GM23338 (cell line): ENCODE measurements at regions not wholly inside any gene's neighbourhood (a gene's known extent, or its start where the extent isn't known, plus 50 kb on each side); places are given as distances from the start of the nearest gene placed in this dataset.

Source experiments
- ATAC-seq: fragments of 200-7000 bp; cut with Tn5 transposase; 3 replicates; pipeline ENCODE4 v1.9.1; 2020
- DNase-seq: peaks from one replicate; pipeline ENCODE4 v3.0.0-alpha.2; 2015; ENCODE audit warnings: low spot score
- H2AFZ ChIP-seq: fragments of 200-600 bp; sonication (generic); 2 replicates; pipeline ENCODE4 v1.8.0; 2016; ENCODE audit warnings: antibody characterized with exemption, mild to moderate bottlenecking, moderate library complexity
- H3F3A ChIP-seq: fragments of 200-600 bp; sonication (generic); replicated peaks from 2 replicates; pipeline ENCODE4 v1.8.0; 2017; ENCODE audit warnings: antibody characterized with exemption, mixed run types, low read depth
- H3K27ac ChIP-seq: fragments of 200-600 bp; sonication (generic); 2 replicates; pipeline ENCODE4 v1.6.1; 2016; ENCODE audit warnings: low read depth
- H3K27me3 ChIP-seq: fragments of 200-600 bp; sonication (generic); 2 replicates; pipeline ENCODE4 v1.8.0; 2016; ENCODE audit warnings: mild to moderate bottlenecking, mixed run types, moderate library complexity; ENCODE audit not compliant: insufficient read depth
- H3K36me3 ChIP-seq: fragments of 200-600 bp; sonication (generic); 2 replicates; pipeline ENCODE4 v1.8.0; 2016; ENCODE audit warnings: mild to moderate bottlenecking; ENCODE audit not compliant: insufficient read depth
- H3K4me1 ChIP-seq: fragments of 200-600 bp; sonication (generic); 2 replicates; pipeline ENCODE4 v1.8.0; 2016; ENCODE audit warnings: mild to moderate bottlenecking, moderate library complexity; ENCODE audit not compliant: insufficient read depth
- H3K4me2 ChIP-seq: fragments of 200-600 bp; sonication (generic); 2 replicates; pipeline ENCODE4 v1.7.1; 2017; ENCODE audit warnings: mixed run types
- H3K4me3 ChIP-seq: fragments of 200-600 bp; sonication (generic); 2 replicates; pipeline ENCODE4 v1.6.1; 2016; ENCODE audit warnings: mixed run types
- H3K79me2 ChIP-seq: fragments of 200-600 bp; sonication (generic); replicated peaks from 2 replicates; pipeline ENCODE4 v1.8.0; 2017; ENCODE audit warnings: mild to moderate bottlenecking; ENCODE audit not compliant: insufficient read depth
- H3K9me2 ChIP-seq: fragments of 200-600 bp; sonication (generic); 2 replicates; pipeline ENCODE4 v1.8.0; 2017; ENCODE audit not compliant: insufficient read depth
- H4K20me1 ChIP-seq: fragments of 200-600 bp; sonication (generic); replicated peaks from 2 replicates; pipeline ENCODE4 v1.8.0; 2017; ENCODE audit warnings: mild to moderate bottlenecking; ENCODE audit not compliant: insufficient read depth
- H3K27ac Mint-ChIP-seq: 2 replicates; pipeline ENCODE4 v1.8.0; 2020; ENCODE audit warnings: inconsistent platforms, mild to moderate bottlenecking, moderate library complexity, mixed read lengths
- H3K27me3 Mint-ChIP-seq: 3 replicates; pipeline ENCODE4 v1.8.0; 2022; ENCODE audit warnings: low read depth, mild to moderate bottlenecking, moderate library complexity, mixed read lengths, inconsistent platforms; ENCODE audit not compliant: insufficient read depth, poor library complexity
- H3K36me3 Mint-ChIP-seq: 3 replicates; pipeline ENCODE4 v1.8.0; 2021; ENCODE audit warnings: low read depth, mild to moderate bottlenecking, inconsistent platforms, moderate library complexity, mixed read lengths
- H3K4me1 Mint-ChIP-seq: 3 replicates; pipeline ENCODE4 v1.8.0; 2020; ENCODE audit warnings: mild to moderate bottlenecking, inconsistent platforms, mixed read lengths
- H3K4me3 Mint-ChIP-seq: 3 replicates; pipeline ENCODE4 v1.8.0; 2021; ENCODE audit warnings: moderate library complexity, mild to moderate bottlenecking, inconsistent platforms, mixed read lengths
- H3K9me3 Mint-ChIP-seq: 3 replicates; pipeline ENCODE4 v1.8.0; 2020; ENCODE audit warnings: moderate library complexity, mild to moderate bottlenecking, inconsistent platforms, mixed read lengths
- EZH2 ChIP-seq: fragments of 200-600 bp; sonication (generic); IDR thresholded peaks from one replicate; pipeline ENCODE4 v1.8.0; 2017; ENCODE audit warnings: antibody characterized with exemption, mild to moderate bottlenecking, low read depth; ENCODE audit not compliant: unreplicated experiment
- EZH2phosphoT487 ChIP-seq: fragments of 200-600 bp; sonication (generic); IDR thresholded peaks from one replicate; pipeline ENCODE4 v1.8.1; 2018; ENCODE audit warnings: antibody characterized with exemption; ENCODE audit not compliant: unreplicated experiment
- JUNB ChIP-seq: IDR thresholded peaks from one replicate; pipeline ENCODE4 v1.6.1; 2016; ENCODE audit warnings: antibody characterized with exemption; ENCODE audit not compliant: unreplicated experiment
- NANOG ChIP-seq: IDR thresholded peaks from 2 replicates; pipeline ENCODE4 v1.6.1; 2016; ENCODE audit warnings: antibody characterized with exemption, borderline replicate concordance
- POLR2AphosphoS5 ChIP-seq: IDR thresholded peaks from 2 replicates; pipeline ENCODE4 v1.6.1; 2016; ENCODE audit warnings: antibody characterized with exemption, low read depth
- REST ChIP-seq: IDR thresholded peaks from one replicate; pipeline ENCODE4 v1.6.1; 2018; ENCODE audit warnings: antibody characterized with exemption; ENCODE audit not compliant: unreplicated experiment
- STAT1 ChIP-seq: IDR thresholded peaks from one replicate; pipeline ENCODE4 v1.6.1; 2016; ENCODE audit warnings: antibody characterized with exemption; ENCODE audit not compliant: unreplicated experiment
- ZNF114 ChIP-seq: fragments of 250-450 bp; sonication (Bioruptor Pico); IDR thresholded peaks from 2 replicates; pipeline ENCODE4 v1.5.0; 2020; ENCODE audit warnings: mild to moderate bottlenecking, moderate library complexity
- ZNF331 ChIP-seq: fragments of 250-450 bp; sonication (Bioruptor Pico); IDR thresholded peaks from 2 replicates; pipeline ENCODE4 v1.5.0; 2020; ENCODE audit warnings: low read depth, mild to moderate bottlenecking, moderate library complexity
- TF ChIP-seq, protein P1 (sequence below): IDR thresholded peaks from 2 replicates; pipeline ENCODE4 v1.6.1; 2016; ENCODE audit warnings: antibody characterized with exemption
- TF ChIP-seq, protein P2 (sequence below), 2 experiments: fragments of 200-600 bp in 1 of 2; sonication (generic) in 1 of 2; conservative IDR thresholded peaks; 2 replicates each; pipeline versions ENCODE4 v1.5.1 to v1.6.1; 2016 to 2017; ENCODE audit warnings: antibody characterized with exemption in 2 of 2, low read depth in 2 of 2, mild to moderate bottlenecking in 2 of 2, moderate library complexity in 1 of 2

DNA sequence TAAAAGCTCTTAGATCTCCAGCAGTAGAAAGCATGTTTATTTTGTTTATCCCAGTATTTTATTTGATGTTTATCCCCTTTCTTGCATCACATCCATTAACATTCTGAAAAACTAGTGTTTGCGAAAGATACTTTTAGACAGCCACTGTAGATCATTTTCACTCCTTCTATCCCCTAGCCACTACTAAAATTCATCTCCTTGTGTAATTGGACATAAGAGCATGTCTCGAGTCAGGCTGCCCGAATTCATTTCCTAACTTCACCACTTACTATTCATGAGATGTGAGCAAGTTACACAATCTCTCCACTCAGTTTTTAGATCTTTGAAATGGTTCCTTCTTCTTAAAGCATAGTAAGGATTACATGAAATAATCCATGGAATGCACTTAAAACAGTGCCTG is 514.0 kb downstream of the KLF5 start:
- Histone ChIP-seq H3K27ac (no peak overlapping the region), H3K36me3 (no peaks in the 10 kb centered on the region), H4K20me1 (no peaks in the 10 kb centered on the region), H3K9me2 (peaks cover 5% of the 10 kb centered on the region; the same call in 1 of the 2 replicates), H3K4me1 (no peaks in the 10 kb centered on the region), H3K27me3 (no peaks in the 10 kb centered on the region), H3F3A (no peaks in the 10 kb centered on the region), H3K4me2 (no peak overlapping the region), H2AFZ (no peak overlapping the region), H3K79me2 (no peaks in the 10 kb centered on the region), H3K4me3 (no peak overlapping the region)
- Mint-ChIP-seq H3K27me3 (no peaks in the 10 kb centered on the region), H3K4me3 (no peak overlapping the region), H3K27ac (no peak overlapping the region), H3K9me3 (peaks cover 16% of the 10 kb centered on the region; the same call in 2 of the 3 replicates), H3K36me3 (peaks cover 7% of the 10 kb centered on the region; the same call in 2 of the 3 replicates), H3K4me1 (no peaks in the 10 kb centered on the region)
- no peak for ATAC-seq
- TF ChIP-seq NANOG, result no peak
- no peak for TF ChIP-seq REST
- no peak for TF ChIP-seq STAT1
- DNase-seq, result no peak

GRCh38 chr13:73571376-73571775 is 512.6 kb downstream of the KLF5 start:
- Histone ChIP-seq H3K79me2 (no peaks in the 10 kb centered on the region), H4K20me1 (no peaks in the 10 kb centered on the region), H3K36me3 (no peaks in the 10 kb centered on the region), H3K27ac (no peak overlapping the region), H3K4me3 (no peak overlapping the region), H3F3A (no peaks in the 10 kb centered on the region), H3K4me2 (no peak overlapping the region), H2AFZ (no peak overlapping the region; the same call in 1 of the 2 replicates), H3K4me1 (no peaks in the 10 kb centered on the region), H3K9me2 (peaks cover 5% of the 10 kb centered on the region; the same call in 1 of the 2 replicates), H3K27me3 (no peaks in the 10 kb centered on the region)
- Mint-ChIP-seq H3K4me3 (no peak overlapping the region), H3K4me1 (no peaks in the 10 kb centered on the region), H3K9me3 (peaks cover 13% of the 10 kb centered on the region; the same call in 2 of the 3 replicates), H3K27ac (no peak overlapping the region), H3K27me3 (no peaks in the 10 kb centered on the region), H3K36me3 (peaks cover 3% of the 10 kb centered on the region; the same call in 2 of the 3 replicates)
- ATAC-seq (no peak), DNase-seq (no peak)
- TF ChIP-seq JUNB (no peak), EZH2phosphoT487 (no peak), EZH2 (no peak), ZNF114 (CRISPR knock-in tag) (no peak), ZNF331 (CRISPR knock-in tag) (no peak), STAT1 (no peak), REST (no peak), POLR2AphosphoS5 (no peak), NANOG (no peak)
- TF ChIP-seq, protein P1, sequence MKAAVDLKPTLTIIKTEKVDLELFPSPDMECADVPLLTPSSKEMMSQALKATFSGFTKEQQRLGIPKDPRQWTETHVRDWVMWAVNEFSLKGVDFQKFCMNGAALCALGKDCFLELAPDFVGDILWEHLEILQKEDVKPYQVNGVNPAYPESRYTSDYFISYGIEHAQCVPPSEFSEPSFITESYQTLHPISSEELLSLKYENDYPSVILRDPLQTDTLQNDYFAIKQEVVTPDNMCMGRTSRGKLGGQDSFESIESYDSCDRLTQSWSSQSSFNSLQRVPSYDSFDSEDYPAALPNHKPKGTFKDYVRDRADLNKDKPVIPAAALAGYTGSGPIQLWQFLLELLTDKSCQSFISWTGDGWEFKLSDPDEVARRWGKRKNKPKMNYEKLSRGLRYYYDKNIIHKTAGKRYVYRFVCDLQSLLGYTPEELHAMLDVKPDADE, result no peak
- TF ChIP-seq, protein P2, sequence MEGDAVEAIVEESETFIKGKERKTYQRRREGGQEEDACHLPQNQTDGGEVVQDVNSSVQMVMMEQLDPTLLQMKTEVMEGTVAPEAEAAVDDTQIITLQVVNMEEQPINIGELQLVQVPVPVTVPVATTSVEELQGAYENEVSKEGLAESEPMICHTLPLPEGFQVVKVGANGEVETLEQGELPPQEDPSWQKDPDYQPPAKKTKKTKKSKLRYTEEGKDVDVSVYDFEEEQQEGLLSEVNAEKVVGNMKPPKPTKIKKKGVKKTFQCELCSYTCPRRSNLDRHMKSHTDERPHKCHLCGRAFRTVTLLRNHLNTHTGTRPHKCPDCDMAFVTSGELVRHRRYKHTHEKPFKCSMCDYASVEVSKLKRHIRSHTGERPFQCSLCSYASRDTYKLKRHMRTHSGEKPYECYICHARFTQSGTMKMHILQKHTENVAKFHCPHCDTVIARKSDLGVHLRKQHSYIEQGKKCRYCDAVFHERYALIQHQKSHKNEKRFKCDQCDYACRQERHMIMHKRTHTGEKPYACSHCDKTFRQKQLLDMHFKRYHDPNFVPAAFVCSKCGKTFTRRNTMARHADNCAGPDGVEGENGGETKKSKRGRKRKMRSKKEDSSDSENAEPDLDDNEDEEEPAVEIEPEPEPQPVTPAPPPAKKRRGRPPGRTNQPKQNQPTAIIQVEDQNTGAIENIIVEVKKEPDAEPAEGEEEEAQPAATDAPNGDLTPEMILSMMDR (conservative IDR thresholded peaks at IDR 0.05; ENCODE audit: low read depth in 2 of 2), result no peak
